Fibroblast of lung (primary cell): ENCODE measurements at regions not wholly inside any gene's neighbourhood (a gene's known extent, or its start where the extent isn't known, plus 50 kb on each side); places are given as distances from the start of the nearest gene placed in this dataset.

Source experiments
- DNase-seq, 2 donors: peaks; one replicate each; pipeline versions ENCODE4 v3.0.0 to v3.0.0-alpha.2; 2010; ENCODE audit warnings: low read depth in 2 of 2
- H2AFZ ChIP-seq: 2 replicates; pipeline ENCODE4 v1.5.1; 2012; ENCODE audit warnings: low read length, control low read depth, inconsistent platforms
- H3K27ac ChIP-seq: 2 replicates; pipeline ENCODE4 v1.5.1; 2011; ENCODE audit warnings: low read length, control low read depth; ENCODE audit not compliant: insufficient read depth
- H3K27me3 ChIP-seq: 2 replicates; pipeline ENCODE4 v1.5.1; 2011; ENCODE audit warnings: mild to moderate bottlenecking, low read length; ENCODE audit not compliant: control insufficient read depth, insufficient read depth
- H3K36me3 ChIP-seq: 2 replicates; pipeline ENCODE4 v1.5.1; 2011; ENCODE audit warnings: low read length; ENCODE audit not compliant: control insufficient read depth, insufficient read depth
- H3K4me1 ChIP-seq: 2 replicates; pipeline ENCODE4 v1.5.1; 2011; ENCODE audit warnings: low read length; ENCODE audit not compliant: control insufficient read depth, insufficient read depth; ENCODE audit errors: extremely low read depth
- H3K4me2 ChIP-seq: 2 replicates; pipeline ENCODE4 v1.5.1; 2011; ENCODE audit warnings: low read length, control low read depth; ENCODE audit not compliant: insufficient read depth; ENCODE audit errors: extremely low read depth
- H3K4me3 ChIP-seq, 4 experiments: fragments of 200-600 bp in 1 of 4; sonication (generic) in 1 of 4; replicated peaks in 1 of 4; 2 replicates each; pipeline ENCODE4 v1.5.1; 2011 to 2016; ENCODE audit warnings: low read length in 4 of 4, low read depth in 3 of 4, mild to moderate bottlenecking in 3 of 4, control low read depth in 2 of 4, inconsistent platforms in 1 of 4, mixed read lengths in 1 of 4; ENCODE audit not compliant: insufficient read depth in 1 of 4; ENCODE audit errors: control extremely low read depth in 1 of 4
- H3K79me2 ChIP-seq: 2 replicates; pipeline ENCODE4 v1.5.1; 2012; ENCODE audit warnings: mild to moderate bottlenecking, low read length, inconsistent platforms; ENCODE audit not compliant: control insufficient read depth, insufficient read depth
- H3K9ac ChIP-seq: 2 replicates; pipeline ENCODE4 v1.5.1; 2011; ENCODE audit warnings: mild to moderate bottlenecking, low read length, control low read depth; ENCODE audit not compliant: insufficient read depth
- H3K9me3 ChIP-seq: 2 replicates; pipeline ENCODE4 v1.5.1; 2012; ENCODE audit warnings: low read depth, low read length; ENCODE audit not compliant: control insufficient read depth, insufficient read depth
- H4K20me1 ChIP-seq: 2 replicates; pipeline ENCODE4 v1.5.1; 2011; ENCODE audit warnings: low read length; ENCODE audit not compliant: control insufficient read depth, insufficient read depth; ENCODE audit errors: extremely low read depth
- EZH2 ChIP-seq: IDR thresholded peaks from 2 replicates; pipeline ENCODE4 v1.5.1; 2012; ENCODE audit warnings: low read length, control low read depth, mild to moderate bottlenecking; ENCODE audit errors: missing control alignments
- TF ChIP-seq, protein P1 (sequence below), 2 donors: IDR thresholded peaks in 1 of 2; conservative IDR thresholded peaks in 1 of 2; 1 replicate in 1 of 2; 2 replicates in 1 of 2; pipeline ENCODE4 v1.5.1; 2011 to 2012; ENCODE audit warnings: low read length in 2 of 2, control low read depth in 1 of 2, inconsistent platforms in 1 of 2, low read depth in 1 of 2, mild to moderate bottlenecking in 1 of 2

DNA sequence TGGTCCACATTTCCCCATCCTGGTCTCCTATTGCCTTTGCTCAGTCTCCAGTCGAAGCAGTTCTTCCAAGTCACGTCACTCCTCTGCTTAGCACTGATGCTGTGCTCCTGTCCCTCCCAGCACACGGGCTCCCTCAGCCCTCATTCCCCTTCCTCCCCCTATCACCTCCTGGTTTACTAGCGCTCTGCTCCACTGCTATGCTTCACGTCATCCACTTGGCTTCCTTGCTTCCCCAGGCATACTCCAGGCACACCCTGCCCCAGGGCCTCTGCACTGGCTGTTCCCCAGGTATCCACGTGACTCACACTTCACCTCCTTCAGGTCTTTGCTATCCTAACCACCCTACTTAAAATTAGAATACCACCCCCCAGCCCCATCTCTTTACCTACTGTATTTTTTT is 269.3 kb downstream of the GLI2 start:
- H3K36me3 ChIP-seq, result no peaks in the 10 kb centered on the region
- DNase-seq, result no peak
- H3K4me2 ChIP-seq, result no peak overlapping the region
- no peak overlapping the region for H3K27ac ChIP-seq
- no peak overlapping the region for H2AFZ ChIP-seq
- H4K20me1 ChIP-seq, result no peaks in the 10 kb centered on the region
- TF ChIP-seq, protein P1, sequence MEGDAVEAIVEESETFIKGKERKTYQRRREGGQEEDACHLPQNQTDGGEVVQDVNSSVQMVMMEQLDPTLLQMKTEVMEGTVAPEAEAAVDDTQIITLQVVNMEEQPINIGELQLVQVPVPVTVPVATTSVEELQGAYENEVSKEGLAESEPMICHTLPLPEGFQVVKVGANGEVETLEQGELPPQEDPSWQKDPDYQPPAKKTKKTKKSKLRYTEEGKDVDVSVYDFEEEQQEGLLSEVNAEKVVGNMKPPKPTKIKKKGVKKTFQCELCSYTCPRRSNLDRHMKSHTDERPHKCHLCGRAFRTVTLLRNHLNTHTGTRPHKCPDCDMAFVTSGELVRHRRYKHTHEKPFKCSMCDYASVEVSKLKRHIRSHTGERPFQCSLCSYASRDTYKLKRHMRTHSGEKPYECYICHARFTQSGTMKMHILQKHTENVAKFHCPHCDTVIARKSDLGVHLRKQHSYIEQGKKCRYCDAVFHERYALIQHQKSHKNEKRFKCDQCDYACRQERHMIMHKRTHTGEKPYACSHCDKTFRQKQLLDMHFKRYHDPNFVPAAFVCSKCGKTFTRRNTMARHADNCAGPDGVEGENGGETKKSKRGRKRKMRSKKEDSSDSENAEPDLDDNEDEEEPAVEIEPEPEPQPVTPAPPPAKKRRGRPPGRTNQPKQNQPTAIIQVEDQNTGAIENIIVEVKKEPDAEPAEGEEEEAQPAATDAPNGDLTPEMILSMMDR (conservative IDR thresholded peaks at IDR 0.05 in 1 of 2, IDR thresholded peaks at IDR 0.05 in 1 of 2; ENCODE audit: low read depth in 1 of 2, low read length in 2 of 2), result no peak
- TF ChIP-seq EZH2, result no peak
- peaks cover 4% of the 10 kb centered on the region for H3K27me3 ChIP-seq
- H3K9ac ChIP-seq, result no peak overlapping the region
- no peak overlapping the region for H3K4me3 ChIP-seq
- H3K9me3 ChIP-seq, result no peaks in the 10 kb centered on the region
- no peaks in the 10 kb centered on the region for H3K79me2 ChIP-seq
- no peaks in the 10 kb centered on the region for H3K4me1 ChIP-seq

GRCh38 chr2:121005453-121005852 is 269.8 kb downstream of the GLI2 start:
- no peak for DNase-seq
- no peak overlapping the region for H3K27ac ChIP-seq
- H3K27me3 ChIP-seq, result peaks cover 4% of the 10 kb centered on the region
- no peaks in the 10 kb centered on the region for H3K79me2 ChIP-seq
- H3K36me3 ChIP-seq, result no peaks in the 10 kb centered on the region
- no peak overlapping the region for H3K4me3 ChIP-seq
- no peaks in the 10 kb centered on the region for H3K4me1 ChIP-seq
- no peaks in the 10 kb centered on the region for H3K9me3 ChIP-seq
- H4K20me1 ChIP-seq, result no peaks in the 10 kb centered on the region
- no peak overlapping the region for H3K9ac ChIP-seq
- H2AFZ ChIP-seq, result no peak overlapping the region
- TF ChIP-seq EZH2, result no peak
- TF ChIP-seq, protein P1 (conservative IDR thresholded peaks at IDR 0.05 in 1 of 2, IDR thresholded peaks at IDR 0.05 in 1 of 2; ENCODE audit: low read depth in 1 of 2, low read length in 2 of 2), result no peak
- no peak overlapping the region for H3K4me2 ChIP-seq

GRCh38 chr2:121006743-121007489 is 271.2 kb downstream of the GLI2 start:
- DNase-seq, result no peak
- TF ChIP-seq, protein P1 (conservative IDR thresholded peaks at IDR 0.05 in 1 of 2, IDR thresholded peaks at IDR 0.05 in 1 of 2; ENCODE audit: low read depth in 1 of 2, low read length in 2 of 2), result no peak
- no peak for TF ChIP-seq EZH2
- no peak overlapping the region for H2AFZ ChIP-seq
- no peak overlapping the region for H3K27ac ChIP-seq
- H4K20me1 ChIP-seq, result no peaks in the 10 kb centered on the region
- no peak overlapping the region for H3K4me3 ChIP-seq
- H3K9me3 ChIP-seq, result no peaks in the 10 kb centered on the region
- no peaks in the 10 kb centered on the region for H3K79me2 ChIP-seq
- no peak overlapping the region for H3K9ac ChIP-seq
- no peaks in the 10 kb centered on the region for H3K36me3 ChIP-seq
- no peaks in the 10 kb centered on the region for H3K27me3 ChIP-seq
- H3K4me2 ChIP-seq, result no peak overlapping the region
- H3K4me1 ChIP-seq, result no peaks in the 10 kb centered on the region
